ENCODE measurements at regions not wholly inside any gene's neighbourhood (a gene's known extent, or its start where the extent isn't known, plus 50 kb on each side); places are given as distances from the start of the nearest gene placed in this dataset.

- no peak overlapping the region for H3K27ac ChIP-seq
- TF ChIP-seq POLR2A (IDR thresholded peaks at IDR 0.05), result no peak
- TF ChIP-seq CTCF (IDR thresholded peaks at IDR 0.05), result no peak
- no peaks in the 10 kb centered on the region for H3K4me1 ChIP-seq
- H3K9me3 ChIP-seq, result no peaks in the 10 kb centered on the region
- no peak for DNase-seq
- 57 to 58% methylated on average over 3 of the region's 3 CpGs for WGBS, 2 donors
- H3K27me3 ChIP-seq, result peaks cover 0 to 3% (median 0%) of the 10 kb centered on the region in 4 donors
- no peak overlapping the region for H3K4me3 ChIP-seq
- intact Hi-C loops (cut with DNase I), result no loop called here
- H3K36me3 ChIP-seq, result no peaks in the 10 kb centered on the region
Observed at GRCh38 chr10:8803992-8804391, 749.5 kb downstream of the GATA3 start.

- no peak for TF ChIP-seq CTCF (IDR thresholded peaks at IDR 0.05)
- no peak for TF ChIP-seq POLR2A (IDR thresholded peaks at IDR 0.05)
- Histone ChIP-seq H3K27me3 (peaks cover 0 to 3% (median 0%) of the 10 kb centered on the region in 4 donors), H3K4me3 (no peak overlapping the region), H3K9me3 (no peaks in the 10 kb centered on the region), H3K27ac (no peak overlapping the region), H3K4me1 (no peaks in the 10 kb centered on the region), H3K36me3 (no peaks in the 10 kb centered on the region)
- intact Hi-C loops (cut with DNase I), result no loop called here
- no peak for DNase-seq
Observed at GRCh38 chr10:8810677-8811076, 756.2 kb downstream of the GATA3 start.

GRCh38 chr10:8811201-8811600, 756.7 kb downstream of the GATA3 start:
- Histone ChIP-seq H3K27me3 (peaks cover 0 to 3% (median 0%) of the 10 kb centered on the region in 4 donors), H3K4me1 (no peaks in the 10 kb centered on the region), H3K27ac (no peak overlapping the region), H3K4me3 (no peak overlapping the region), H3K36me3 (no peaks in the 10 kb centered on the region), H3K9me3 (no peaks in the 10 kb centered on the region)
- no peak for TF ChIP-seq CTCF (IDR thresholded peaks at IDR 0.05)
- no peak for TF ChIP-seq POLR2A (IDR thresholded peaks at IDR 0.05)
- no peak for DNase-seq
- 80 to 88% methylated on average over 1 of the region's 1 CpG for WGBS, 2 donors
- intact Hi-C loops (cut with DNase I), result no loop called here

GRCh38 chr10:8815969-8816368, 761.5 kb downstream of the GATA3 start:
- WGBS, 2 donors, result 59 to 79% methylated on average over 2 of the region's 2 CpGs
- peaks cover 0 to 13% (median 0%) of the 10 kb centered on the region in 3 donors for H3K4me1 ChIP-seq
- H3K27ac ChIP-seq, result no peak overlapping the region
- H3K36me3 ChIP-seq, result no peaks in the 10 kb centered on the region
- no peaks in the 10 kb centered on the region for H3K9me3 ChIP-seq
- intact Hi-C loops (cut with DNase I), result no loop called here
- no peaks in the 10 kb centered on the region for H3K27me3 ChIP-seq
- DNase-seq, result no peak
- no peak overlapping the region for H3K4me3 ChIP-seq
- TF ChIP-seq CTCF (IDR thresholded peaks at IDR 0.05) (no peak), POLR2A (IDR thresholded peaks at IDR 0.05) (no peak)

- H3K36me3 ChIP-seq, result no peaks in the 10 kb centered on the region
- no peak for DNase-seq
- H3K9me3 ChIP-seq, result no peaks in the 10 kb centered on the region
- no peaks in the 10 kb centered on the region for H3K27me3 ChIP-seq
- no peak for TF ChIP-seq CTCF (IDR thresholded peaks at IDR 0.05)
- TF ChIP-seq POLR2A (IDR thresholded peaks at IDR 0.05), result no peak
- peaks cover 0 to 13% (median 0%) of the 10 kb centered on the region in 3 donors for H3K4me1 ChIP-seq
- H3K4me3 ChIP-seq, result no peak overlapping the region
- intact Hi-C loops (cut with DNase I), result no loop called here
- 18 to 32% methylated on average over 2 of the region's 2 CpGs for WGBS, 2 donors
- no peak overlapping the region for H3K27ac ChIP-seq
Observed at GRCh38 chr10:8817299-8817698, 762.8 kb downstream of the GATA3 start.

Data from esophagus squamous epithelium (tissue), 5 donors.